ENCODE measurements at regions not wholly inside any gene's neighbourhood (a gene's known extent, or its start where the extent isn't known, plus 50 kb on each side); places are given as distances from the start of the nearest gene placed in this dataset.
"Not testable (repeated sequence)": the region's sequence is repeated elsewhere in the genome, so short reads cannot be mapped to it uniquely, and the experiment has no call there.

DNA sequence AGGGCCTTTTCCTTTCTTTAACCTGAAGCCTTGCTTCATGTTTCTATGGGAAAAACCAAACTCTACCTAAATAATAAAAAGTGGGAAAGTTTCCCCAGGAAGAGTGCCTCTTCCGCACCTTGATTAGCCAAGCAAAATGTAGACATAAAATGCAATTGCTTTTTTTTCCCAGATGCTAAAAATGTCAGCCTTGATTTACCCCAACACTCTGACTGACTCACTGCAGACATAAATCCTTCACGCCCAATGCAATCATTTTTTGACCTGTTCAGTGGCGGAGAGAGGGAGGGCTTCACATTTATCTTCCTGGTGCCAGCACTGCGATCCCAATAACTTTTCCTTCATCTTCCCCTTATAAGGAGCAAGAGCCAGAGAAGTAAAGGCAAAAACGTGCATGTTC lies 261.5 kb downstream of the SEC16B start:
- no peak for DNase-seq

DNA sequence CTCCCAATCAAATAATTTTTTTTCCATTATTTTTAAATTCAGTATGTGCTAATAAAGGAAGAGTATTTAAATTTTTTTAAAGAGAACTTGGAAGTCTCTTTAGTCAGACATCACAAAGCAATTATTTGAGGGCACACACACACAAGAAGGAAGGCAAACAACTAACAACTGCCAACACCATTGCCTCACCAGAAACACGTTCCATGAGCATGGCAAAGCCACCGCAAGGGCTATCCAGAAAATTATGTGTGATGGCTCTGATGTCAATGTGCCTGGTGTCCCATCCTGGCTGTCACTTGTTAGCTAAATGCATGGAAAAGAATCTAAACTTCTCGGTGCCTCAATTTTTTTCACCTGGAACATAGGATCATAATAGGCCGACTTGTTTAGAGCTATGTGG lies 262.9 kb downstream of the SEC16B start:
- DNase-seq = no peak

DNA sequence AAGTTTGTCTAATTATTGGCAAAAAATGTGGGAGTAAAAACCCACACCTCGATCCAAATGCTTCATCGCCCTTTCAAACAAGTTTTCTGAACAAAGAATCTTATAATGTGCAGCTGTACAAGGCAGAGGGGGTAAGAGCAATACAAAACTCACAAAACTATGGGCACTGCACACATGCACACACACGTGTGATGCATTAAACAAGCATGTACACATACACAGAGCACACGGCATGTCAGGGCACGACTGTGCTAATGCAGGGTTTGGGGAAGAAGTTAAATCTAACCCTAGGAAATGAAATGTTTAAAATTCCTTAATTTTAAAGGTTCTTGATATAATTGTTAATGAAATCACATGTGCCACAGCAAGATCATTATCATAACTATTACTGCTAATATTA lies 264.0 kb downstream of the SEC16B start:
- no peak for DNase-seq

DNA sequence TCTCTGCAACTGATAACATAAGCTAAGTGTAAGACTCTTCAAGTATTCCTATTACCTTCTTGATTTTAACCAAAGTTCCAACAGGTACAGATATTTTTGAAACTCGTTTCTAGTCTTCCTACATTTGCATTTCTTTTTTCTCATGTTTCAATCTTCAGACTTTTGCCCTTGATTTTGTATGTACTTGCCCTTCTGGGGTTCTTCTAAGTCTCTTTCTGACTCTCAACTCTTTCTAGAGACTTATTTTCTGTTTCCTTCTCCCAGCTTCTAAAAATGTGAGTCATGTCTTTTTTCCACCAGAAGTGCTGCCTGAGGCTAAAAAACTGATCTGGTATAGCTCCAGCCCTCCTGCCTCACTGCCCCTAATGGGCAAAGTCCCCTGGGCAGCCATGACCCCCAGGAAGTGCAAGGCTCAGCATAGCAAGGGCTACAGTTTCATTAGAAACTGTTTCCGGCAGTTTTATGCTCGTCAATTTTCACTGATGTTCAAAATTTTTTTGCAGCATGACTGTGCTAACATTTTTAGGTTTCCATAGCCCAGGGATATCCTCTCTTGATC lies 265.9 kb downstream of the SEC16B start:
- DNase-seq = no peak

DNA sequence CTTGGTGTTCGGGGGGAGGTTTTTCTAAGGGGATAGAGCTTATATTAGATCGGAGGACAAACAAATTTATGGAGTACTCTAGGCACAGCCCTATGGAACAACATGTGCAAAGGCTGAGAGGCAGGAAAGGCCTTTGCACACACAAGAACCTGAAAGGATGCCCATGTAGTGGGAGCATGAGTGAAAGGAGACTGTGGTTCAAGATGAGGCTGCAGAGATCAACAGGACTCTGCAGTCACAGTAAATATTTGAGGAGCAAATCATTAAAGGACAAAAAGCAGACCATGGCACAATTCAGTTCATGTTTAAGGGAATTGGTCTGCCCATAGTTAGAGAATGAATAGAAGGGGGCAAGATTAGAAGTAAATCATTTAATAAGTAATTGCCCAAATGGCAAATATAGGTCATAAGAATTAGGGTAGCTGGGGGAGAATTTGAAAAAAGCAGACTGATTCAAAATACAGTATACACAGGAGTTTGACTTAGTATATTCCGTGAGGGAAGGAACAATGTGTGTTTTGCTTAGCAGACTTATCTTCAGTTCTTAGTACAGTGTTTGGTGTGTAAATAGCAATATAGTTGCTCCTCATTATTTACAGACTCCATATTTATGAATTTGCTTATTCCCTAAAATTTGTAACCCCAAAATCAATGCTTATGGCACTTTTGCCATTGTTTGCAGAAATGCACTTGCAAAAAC lies 268.1 kb downstream of the SEC16B start:
- no peak for DNase-seq

DNA sequence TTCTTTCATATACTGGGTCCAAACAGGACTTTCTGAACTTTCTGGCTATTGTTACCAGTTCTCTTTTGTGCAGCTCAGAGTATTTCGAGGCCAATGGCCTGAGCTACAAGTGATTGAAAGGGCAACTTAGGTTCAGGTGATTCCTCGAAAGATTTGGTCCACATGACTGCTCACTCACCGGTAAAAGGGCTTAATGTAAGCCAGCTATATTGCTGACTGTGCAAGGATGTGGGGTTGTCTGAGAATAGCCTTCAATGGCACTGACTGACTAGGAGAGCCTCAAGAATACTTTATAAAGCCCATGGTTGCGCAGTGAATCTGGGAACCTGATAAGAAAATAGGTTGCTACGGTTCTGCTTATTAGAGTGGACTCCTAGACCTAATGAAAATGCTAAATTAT lies 269.0 kb downstream of the SEC16B start:
- DNase-seq = no peak

DNA sequence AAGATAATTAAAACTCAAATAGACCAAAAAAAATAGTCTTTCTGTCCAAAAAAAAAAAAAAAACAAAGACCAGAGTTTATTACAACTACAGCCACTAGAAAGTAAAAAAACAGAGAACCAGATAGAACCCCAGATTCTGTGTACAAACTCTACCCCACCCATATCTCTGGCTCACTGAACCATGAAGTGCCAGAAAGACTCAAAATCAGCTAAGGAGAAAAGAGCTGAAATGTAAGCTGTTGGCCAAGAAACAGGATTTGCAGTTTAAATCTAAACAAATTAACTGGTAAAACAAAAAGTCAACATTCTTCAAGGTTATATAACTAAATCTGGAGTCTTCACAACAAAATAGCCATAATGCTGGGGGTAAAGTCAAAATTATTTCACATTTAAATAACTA lies 278.9 kb downstream of the SEC16B start:
- DNase-seq = no peak

DNA sequence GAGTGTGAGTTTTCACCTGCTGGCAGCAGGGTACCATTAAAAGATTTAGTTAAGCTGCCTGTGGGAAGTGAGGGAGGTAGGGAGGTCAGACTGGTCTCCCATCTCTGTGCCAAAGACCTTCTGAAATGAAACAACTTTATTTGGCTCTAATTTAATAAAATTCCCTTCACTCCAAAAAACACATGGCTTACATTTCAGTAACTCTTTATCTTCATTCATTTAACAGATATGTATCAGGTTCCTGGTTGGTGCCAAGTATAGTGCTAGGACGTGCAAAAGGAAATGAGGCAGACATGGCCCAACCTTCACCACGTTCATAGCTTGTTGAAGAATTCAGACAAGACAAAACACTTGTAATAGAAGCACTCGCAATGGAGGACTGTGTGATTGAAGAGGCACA lies 282.3 kb downstream of the SEC16B start:
- no peak for DNase-seq

DNA sequence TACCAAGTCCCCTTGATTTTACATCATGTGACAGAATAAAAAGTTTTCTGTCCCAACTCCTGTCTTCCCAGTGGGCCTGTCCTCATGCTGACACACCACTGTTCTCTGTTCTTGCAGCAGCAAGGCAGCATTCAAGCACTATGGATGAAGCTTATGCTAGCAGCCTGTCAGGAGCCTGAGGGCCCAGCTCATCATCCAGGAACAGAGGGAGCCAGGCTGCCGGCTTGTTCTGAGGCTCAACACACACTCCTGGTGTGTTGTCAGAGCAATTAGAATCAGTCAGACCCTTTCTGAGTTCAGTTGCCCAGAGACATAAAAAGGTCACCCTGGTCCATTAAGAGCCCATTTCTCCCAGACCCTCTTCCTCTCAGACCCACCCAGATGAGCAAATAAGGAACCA lies 282.9 kb downstream of the SEC16B start:
- DNase-seq = no peak

DNA sequence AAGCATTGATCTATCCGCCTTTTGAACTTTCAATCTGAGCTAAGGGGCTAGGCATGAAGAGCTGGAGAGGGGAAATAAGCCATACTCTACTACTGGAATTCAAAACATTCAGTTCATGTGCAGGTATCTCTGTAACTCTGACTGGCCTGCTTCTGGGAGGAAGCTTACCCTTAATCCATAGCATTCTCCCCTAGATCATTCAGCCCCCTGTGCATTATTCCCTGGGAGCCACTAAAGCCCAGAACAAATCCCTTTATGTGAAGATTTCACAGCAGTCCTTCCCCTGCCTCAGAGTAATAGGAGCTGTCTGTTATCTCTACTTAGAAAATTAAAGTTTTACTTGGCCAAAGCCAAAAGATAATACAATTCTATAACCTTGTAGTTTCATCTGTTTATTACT lies 300.7 kb downstream of the SEC16B start:
- DNase-seq = no peak

DNA sequence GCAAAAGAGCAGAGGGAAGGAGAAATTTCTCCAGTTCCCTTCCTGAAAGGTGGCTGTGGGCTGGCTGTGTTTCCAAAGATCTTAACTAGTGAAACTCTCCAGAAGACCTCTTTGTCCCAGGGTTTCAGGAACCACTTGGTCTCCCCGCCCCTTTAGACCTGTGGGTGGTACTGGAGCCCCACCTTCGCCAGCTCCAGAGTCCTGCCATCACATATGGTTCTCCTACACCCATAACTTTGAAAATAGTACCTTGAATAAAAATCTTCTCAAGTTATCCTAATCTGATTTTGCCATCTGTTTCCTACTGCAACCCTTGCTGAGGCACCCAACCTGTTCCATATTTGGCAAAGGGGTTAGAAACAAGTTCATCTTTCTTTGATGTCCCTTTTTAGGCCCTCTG lies 303.9 kb downstream of the SEC16B start:
- DNase-seq = no peak

DNA sequence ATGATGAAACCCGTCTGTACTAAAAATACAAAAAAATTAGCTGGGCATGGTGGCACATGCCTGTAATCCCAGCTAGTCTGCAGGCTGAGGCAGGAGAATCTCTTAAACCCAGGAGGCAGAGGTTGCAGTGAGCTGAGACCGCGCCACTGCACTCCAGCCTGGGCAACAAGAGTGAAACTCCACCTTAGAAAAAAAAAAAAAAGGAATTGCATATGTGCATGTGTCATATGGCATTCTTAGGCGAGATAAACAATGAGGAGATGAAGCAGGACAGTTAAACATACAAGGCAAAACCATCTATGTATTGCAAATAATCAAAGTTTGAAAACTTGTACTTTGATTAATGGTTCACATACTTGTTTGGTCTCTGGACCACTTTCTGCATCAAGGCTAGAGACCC lies 305.1 kb downstream of the SEC16B start:
- not testable (repeated sequence) for DNase-seq

DNA sequence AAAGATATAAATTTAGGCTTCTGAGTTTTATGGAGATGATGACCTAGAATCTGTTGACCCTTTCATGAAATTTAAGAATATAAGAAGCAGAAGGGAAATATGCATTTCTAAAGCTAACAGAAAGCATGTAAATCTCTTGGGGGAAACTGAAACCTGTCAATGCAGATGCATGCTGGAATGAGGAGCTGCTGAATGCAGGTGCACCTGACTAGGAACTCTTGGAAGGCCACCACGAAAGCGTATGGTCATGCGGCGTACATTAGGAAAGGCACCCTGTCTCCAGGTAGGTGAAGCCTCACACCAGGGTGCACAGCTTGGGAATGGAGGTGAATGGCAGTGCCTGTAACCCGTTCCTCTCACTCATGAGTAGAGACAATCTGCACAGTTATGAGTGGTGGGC lies 309.7 kb downstream of the SEC16B start:
- no peak for DNase-seq

DNA sequence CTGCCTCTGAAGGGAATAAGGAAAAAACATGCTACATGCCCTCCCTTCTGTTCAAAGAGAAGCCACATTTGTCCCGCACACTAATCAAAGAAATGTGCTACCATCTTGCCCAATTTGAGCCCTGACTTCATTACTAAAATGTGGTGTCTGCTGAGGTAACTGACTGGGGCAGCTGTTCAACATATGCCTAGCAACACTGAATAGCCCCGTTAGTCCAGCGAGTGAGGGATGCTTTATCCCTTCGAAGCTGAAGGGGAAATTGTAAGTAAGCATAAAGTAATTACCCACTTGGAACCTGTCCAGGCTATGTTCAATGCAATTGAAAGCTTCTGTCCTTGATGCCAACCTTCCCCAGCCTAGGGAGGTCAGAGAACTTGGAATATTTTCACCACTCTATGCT lies 310.6 kb downstream of the SEC16B start:
- DNase-seq = no peak

DNA sequence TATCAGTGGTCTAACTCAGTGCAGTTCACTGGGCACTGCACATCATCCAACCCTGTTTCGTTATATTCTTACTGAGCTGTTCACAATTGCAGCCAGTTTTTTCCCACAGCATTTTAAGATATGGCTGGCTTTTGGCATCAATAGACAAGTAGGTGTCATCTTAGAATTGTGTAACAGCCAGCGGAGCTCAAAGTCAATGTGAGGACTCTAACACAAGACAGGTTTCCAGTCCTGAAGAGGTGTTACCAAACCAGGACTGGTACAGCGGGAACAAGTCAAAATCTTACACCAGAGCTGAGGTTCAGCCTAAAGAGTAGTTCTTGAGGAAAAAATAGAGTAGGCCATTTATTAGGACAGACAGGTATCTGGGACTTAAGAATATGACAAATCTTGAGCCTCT lies 313.3 kb downstream of the SEC16B start:
- DNase-seq = no peak

DNA sequence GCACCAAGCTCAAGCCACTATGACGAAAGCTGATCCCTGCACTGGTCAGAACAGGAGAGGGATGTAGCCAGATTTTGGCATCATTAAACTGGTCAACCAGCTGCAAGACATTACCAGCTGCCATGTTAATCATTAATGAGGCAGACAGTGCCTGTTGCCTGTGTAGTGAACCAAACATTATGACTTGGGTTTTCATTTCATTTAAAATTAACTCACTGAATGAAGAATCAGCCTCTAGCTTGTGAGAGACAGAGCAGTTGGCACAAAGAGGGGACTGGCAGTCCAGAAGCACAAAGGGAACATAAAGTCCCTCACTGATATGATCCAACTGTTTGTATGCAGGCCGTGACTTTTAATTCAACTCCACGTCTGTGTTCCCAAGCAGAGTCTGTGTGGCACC lies 318.9 kb downstream of the SEC16B start:
- DNase-seq = no peak

DNA sequence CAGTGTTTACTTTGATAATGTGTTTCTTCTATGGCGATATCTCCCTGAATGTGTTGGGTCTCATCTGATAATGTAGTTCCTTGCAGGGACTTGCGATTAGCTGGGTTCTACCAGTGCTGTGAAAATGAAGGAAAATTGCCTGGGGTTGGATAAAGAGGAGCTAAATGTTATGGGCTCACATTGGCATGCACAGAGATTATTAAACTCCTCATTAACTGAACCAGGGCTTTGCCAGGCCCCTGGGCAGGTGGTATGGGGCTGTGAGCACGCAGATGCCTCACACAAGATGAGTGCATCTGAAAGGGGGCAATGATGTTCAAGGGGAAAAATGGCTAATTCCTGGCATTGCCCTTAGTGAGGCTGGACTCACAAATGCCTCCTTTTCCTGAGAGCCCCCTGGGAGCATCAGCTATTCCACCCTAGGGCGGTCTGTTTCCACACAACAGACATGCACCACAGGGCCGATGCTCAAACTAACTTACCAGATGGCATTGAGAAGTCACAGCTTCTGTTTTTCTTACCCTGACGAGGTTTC lies 321.1 kb downstream of the SEC16B start:
- DNase-seq = no peak

DNA sequence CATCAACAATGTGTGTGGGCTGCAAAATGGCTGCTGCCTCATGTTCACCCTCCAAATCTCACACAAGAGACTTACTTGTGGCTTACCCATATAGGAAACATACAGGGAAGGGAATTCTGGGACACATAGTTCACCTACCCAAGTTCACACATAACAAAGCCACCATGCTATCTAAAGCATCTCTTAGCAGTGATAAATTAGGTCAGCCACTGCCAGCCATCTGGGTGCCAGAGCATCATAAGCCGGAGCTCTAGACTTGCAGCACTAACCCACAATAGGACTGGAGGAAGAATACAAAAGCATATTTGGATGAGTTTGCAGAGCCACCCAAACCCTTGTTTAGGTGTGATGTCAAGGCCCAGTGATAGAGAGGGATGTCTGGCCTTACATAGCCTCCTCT lies 321.7 kb downstream of the SEC16B start:
- no peak for DNase-seq

DNA sequence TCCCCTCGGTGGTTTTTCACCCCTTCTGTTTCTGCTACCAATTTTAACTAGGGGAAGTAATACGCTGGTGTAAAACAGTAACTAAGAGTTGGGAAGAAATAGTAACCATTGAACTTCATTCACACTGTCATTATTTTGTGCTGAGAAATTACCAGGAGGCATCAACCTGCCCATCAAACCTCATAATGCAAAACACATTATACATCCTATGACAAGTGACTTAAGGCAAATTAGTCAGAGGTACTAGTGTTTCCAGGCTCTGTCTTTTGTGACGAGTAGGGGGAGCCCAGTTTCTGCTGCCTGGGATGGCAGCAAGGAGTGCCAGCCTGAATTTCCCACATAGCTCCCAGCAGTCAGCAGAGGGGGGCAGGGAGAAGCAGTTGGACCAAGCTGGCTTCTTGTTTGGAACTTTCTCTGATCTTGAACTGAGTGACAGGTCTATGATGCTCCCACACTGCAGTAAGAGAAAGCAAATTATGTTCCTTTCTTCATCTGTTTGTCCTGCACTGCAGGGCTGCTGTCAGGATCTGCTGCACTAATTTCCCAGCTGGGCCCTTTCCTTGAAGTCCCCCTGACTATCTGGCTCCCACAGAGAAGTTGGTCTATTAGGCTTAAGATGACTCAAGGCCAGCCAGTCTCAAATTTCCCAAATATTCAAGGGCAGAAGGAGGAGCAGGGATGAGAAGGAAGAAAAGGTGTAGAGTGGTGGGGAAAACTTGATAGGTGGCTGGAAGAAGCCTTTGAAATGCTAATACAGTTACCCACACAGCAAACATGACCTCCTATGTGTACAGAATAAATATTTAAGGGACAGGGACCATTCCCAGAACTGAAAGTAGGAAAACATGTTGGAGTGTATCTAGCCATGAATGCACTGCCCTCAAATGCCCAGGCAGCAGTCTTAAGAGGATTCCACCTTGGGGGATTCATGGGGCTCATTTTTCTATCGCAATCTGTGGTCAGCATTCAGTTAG lies 322.8 kb downstream of the SEC16B start:
- no peak for DNase-seq

DNA sequence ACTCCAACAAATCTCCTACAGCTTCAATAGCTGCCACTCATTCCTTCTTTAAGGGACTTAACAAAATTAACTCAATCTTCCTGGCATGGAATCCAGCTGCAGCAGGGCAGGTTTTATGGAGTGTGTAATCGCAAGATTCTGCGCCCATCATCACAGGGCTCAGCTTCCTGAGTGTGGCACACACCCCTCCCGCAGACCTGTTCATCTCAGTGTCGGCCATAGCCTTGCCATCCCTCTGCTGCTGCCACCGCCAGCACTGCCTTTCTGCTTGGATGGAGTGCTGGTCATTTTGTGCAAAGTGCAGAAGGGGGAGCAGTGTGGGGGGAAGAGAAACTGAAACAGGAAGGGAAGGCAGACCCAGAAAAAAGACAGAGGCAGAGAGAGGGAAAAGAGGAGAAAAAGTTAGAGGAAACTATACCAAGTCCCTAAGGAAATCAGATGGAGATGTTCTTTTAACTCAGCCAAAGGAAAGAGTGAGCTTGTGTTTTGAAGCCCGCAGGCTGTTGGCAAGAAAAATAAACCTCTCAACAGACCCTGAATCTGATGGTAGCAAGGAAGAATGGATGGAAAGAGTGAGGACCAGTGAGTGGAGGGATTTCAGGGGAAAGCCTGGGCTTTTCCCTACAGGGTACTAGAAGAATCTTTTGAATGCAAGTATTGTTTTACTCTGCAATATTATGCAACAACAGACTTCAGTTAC lies 324.2 kb downstream of the SEC16B start:
- no peak for DNase-seq

DNA sequence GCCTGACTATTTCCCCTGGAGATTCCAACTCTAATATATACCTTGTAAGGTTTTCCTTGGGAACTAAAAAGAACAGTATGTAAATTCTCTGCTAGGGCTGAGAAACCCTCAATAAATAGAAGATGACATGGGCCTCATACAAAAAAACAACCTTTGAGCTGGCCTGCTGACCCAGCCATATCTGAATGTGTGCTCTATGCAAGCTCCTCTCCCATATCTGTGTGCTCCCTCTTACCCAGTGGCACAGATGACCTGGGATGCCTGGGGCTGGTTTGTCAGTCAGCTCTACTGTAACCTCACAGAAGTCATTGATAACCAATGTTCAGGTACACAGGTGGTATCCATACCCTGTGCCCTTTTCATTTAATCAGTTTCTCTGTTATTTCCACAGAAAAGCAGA lies 329.2 kb downstream of the SEC16B start:
- DNase-seq = no peak

DNA sequence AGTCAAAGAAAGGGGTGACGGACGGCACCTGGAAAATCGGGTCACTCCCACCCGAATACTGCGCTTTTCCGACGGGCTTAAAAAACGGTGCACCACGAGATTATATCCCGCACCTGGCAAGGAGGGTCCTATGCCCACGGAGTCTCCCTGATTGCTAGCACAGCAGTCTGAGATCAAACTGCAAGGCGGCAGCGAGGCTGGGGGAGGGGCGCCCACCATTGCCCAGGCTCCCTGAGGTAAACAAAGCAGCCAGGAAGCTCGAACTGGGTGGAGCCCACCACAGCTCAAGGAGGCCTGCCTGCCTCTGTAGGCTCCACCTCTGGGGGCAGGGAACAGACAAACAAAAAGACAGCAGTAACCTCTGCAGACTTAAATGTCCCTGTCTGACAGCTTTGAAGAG lies 335.7 kb downstream of the SEC16B start:
- DNase-seq = not testable (repeated sequence)
